ENCODE measurements at regions not wholly inside any gene's neighbourhood (a gene's known extent, or its start where the extent isn't known, plus 50 kb on each side); places are given as distances from the start of the nearest gene placed in this dataset.

DNA sequence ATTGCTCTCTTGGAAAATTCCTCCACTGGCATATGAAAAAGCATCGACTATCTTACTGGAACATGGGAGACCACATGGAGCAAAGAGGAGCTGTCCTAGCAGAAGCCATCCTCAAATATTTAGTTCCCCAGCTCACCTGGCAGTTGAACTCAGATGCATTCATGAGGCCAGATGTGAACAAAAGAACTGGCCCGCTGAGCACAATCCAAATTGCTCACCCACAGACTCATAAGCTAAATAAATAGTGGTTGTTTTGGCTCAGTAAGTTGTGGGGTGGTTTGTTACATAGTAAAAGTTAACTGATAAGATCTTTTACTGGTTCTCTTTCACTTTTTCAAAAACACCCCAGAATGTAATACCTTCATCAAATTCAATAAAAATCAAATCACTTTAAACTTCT lies 108.6 kb upstream of the CWC22 start:
- no peak for DNase-seq
- TF ChIP-seq, protein P1, sequence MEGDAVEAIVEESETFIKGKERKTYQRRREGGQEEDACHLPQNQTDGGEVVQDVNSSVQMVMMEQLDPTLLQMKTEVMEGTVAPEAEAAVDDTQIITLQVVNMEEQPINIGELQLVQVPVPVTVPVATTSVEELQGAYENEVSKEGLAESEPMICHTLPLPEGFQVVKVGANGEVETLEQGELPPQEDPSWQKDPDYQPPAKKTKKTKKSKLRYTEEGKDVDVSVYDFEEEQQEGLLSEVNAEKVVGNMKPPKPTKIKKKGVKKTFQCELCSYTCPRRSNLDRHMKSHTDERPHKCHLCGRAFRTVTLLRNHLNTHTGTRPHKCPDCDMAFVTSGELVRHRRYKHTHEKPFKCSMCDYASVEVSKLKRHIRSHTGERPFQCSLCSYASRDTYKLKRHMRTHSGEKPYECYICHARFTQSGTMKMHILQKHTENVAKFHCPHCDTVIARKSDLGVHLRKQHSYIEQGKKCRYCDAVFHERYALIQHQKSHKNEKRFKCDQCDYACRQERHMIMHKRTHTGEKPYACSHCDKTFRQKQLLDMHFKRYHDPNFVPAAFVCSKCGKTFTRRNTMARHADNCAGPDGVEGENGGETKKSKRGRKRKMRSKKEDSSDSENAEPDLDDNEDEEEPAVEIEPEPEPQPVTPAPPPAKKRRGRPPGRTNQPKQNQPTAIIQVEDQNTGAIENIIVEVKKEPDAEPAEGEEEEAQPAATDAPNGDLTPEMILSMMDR (IDR thresholded peaks at IDR 0.05): no peak
- no peak for TF ChIP-seq POLR2A (IDR thresholded peaks at IDR 0.05)
- H3K9me3 ChIP-seq: no peaks in the 10 kb centered on the region
- H3K27ac ChIP-seq: no peak overlapping the region
- no peaks in the 10 kb centered on the region for H3K27me3 ChIP-seq
- H3K4me3 ChIP-seq: no peak overlapping the region
- intact Hi-C loops (cut with DNase I): no loop called here
- WGBS, 2 donors: 66 to 68% methylated on average over 2 of the region's 2 CpGs
- H3K4me1 ChIP-seq: no peaks in the 10 kb centered on the region
- no peaks in the 10 kb centered on the region for H3K36me3 ChIP-seq

DNA sequence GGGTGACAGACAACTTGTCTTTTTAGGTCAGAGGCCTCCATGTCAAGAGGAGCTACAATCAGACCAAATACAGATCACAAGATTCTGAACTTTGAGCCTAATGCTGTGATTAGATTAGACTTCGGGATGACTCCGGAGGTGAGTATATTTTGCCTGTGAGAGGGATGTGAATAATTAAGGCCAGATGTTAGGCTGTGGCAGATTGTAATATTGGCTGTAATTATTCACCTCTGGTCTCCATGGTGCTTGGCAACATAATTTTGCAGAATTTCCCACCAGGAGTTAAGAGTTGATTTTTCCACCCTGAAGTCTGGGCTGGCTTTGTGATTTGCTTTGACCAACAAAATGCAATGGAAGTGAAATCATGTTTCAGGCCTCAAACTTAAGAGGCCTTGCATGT lies 108.2 kb upstream of the CWC22 start:
- no peaks in the 10 kb centered on the region for H3K4me1 ChIP-seq
- H3K36me3 ChIP-seq: no peaks in the 10 kb centered on the region
- WGBS, 2 donors: 91 to 93% methylated on average over 2 of the region's 2 CpGs
- H3K9me3 ChIP-seq: no peaks in the 10 kb centered on the region
- no peak overlapping the region for H3K4me3 ChIP-seq
- TF ChIP-seq, protein P1 (IDR thresholded peaks at IDR 0.05): no peak
- TF ChIP-seq POLR2A (IDR thresholded peaks at IDR 0.05): no peak
- H3K27ac ChIP-seq: no peak overlapping the region
- intact Hi-C loops (cut with DNase I): no loop called here
- H3K27me3 ChIP-seq: no peaks in the 10 kb centered on the region
- no peak for DNase-seq

DNA sequence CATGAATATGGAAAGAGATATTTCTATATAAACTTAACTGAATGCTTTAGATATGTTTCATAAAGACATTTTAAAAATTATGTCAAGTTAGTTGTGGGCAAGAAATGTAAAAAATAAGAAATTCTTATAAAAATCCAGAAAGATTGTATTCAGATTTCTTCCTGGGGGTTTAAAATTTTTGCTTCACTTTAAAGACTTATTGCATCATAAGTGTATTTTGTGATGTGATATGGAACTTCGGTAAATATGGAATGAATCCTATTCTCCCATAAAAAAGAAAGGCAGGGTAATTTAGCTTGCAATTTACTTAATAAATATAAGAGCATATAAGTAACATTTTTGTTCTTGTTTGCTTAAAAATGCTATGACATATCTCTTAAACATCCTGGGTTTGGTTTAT lies 104.8 kb upstream of the CWC22 start:
- TF ChIP-seq POLR2A (IDR thresholded peaks at IDR 0.05): no peak
- TF ChIP-seq, protein P1 (IDR thresholded peaks at IDR 0.05): no peak
- 71 to 97% methylated on average over 1 of the region's 1 CpG for WGBS, 2 donors
- no peaks in the 10 kb centered on the region for H3K27me3 ChIP-seq
- H3K4me1 ChIP-seq: no peaks in the 10 kb centered on the region
- H3K36me3 ChIP-seq: no peaks in the 10 kb centered on the region
- H3K4me3 ChIP-seq: no peak overlapping the region
- H3K27ac ChIP-seq: no peak overlapping the region
- no peaks in the 10 kb centered on the region for H3K9me3 ChIP-seq
- intact Hi-C loops (cut with DNase I): no loop called here
- no peak for DNase-seq

DNA sequence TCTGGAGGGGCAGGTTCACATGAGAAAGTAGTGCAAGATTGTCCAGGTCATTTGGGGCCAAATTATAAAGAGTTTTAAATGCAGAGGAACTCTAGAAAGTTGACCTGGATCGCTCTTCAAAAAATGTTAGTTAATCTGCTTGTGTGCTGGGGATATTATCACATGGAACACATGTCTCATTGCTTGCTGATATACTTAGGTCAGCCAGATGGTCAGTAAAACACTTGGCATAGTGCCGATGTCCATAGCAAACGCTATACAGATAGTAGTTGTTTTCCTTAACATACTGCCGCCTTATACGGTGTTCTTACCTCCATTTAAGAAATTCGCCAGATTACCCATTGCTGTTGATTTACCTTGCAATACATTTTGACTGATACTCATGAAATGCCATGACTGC lies 103.4 kb upstream of the CWC22 start:
- intact Hi-C loops (cut with DNase I): no loop called here

DNA sequence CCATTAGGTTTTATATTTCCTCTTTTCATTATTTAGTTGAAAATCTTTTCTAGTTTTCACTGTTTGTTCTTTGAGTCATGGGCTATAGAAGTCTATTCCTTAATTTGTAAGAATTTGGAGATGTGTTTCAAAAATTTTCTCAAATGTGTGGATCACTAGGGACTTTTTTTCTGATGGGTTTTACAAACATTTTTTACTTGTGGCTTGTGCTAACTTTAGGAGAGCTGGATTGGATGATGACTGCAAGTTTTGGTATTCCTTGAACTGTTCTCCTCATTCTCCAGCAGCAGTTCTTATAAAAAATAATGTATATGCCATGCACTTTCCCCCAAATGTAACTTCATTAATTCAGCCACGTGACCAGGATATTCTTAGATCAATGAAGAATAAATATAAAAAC lies 94.7 kb upstream of the CWC22 start:
- no peak overlapping the region for H3K4me3 ChIP-seq
- H3K27ac ChIP-seq: no peak overlapping the region
- intact Hi-C loops (cut with DNase I): no loop called here
- TF ChIP-seq, protein P1 (IDR thresholded peaks at IDR 0.05): no peak
- TF ChIP-seq POLR2A (IDR thresholded peaks at IDR 0.05): no peak
- no peaks in the 10 kb centered on the region for H3K4me1 ChIP-seq
- WGBS, 2 donors: 60 to 61% methylated on average over 1 of the region's 1 CpG
- H3K36me3 ChIP-seq: no peaks in the 10 kb centered on the region
- DNase-seq: no peak
- H3K27me3 ChIP-seq: no peaks in the 10 kb centered on the region
- no peaks in the 10 kb centered on the region for H3K9me3 ChIP-seq

More for the DNA sequence above, 103.4 kb upstream of the CWC22 start:
- no peak for TF ChIP-seq POLR2A (IDR thresholded peaks at IDR 0.05)
- TF ChIP-seq, protein P1 (IDR thresholded peaks at IDR 0.05): no peak
- no peak overlapping the region for H3K27ac ChIP-seq
- no peaks in the 10 kb centered on the region for H3K9me3 ChIP-seq
- DNase-seq: no peak
- WGBS, 2 donors: 90 to 91% methylated on average over 6 of the region's 6 CpGs
- no peak overlapping the region for H3K4me3 ChIP-seq
- H3K27me3 ChIP-seq: no peaks in the 10 kb centered on the region
- no peaks in the 10 kb centered on the region for H3K4me1 ChIP-seq
- no peaks in the 10 kb centered on the region for H3K36me3 ChIP-seq
